WTC11 (cell line): ENCODE measurements at regions not wholly inside any gene's neighbourhood (a gene's known extent, or its start where the extent isn't known, plus 50 kb on each side); places are given as distances from the start of the nearest gene placed in this dataset.

ENCODE experiments used
- ATAC-seq: fragments of 200-7000 bp; cut with Tn5 transposase; 2 replicates; pipeline ENCODE4 v1.10.0; 2021; ENCODE audit warnings: mild to moderate bottlenecking, moderate library complexity
- CTCF ChIA-PET: fragments of 300-600 bp; sonication (Branson Sonifier 250); formaldehyde crosslinking; loops from one replicate; lab custom pipeline; 2021; ENCODE audit warnings: antibody characterized with exemption; lab: Charles Lee
- POLR2A ChIA-PET: fragments of 350-600 bp; sonication (Branson Sonifier 250); formaldehyde crosslinking; loops from one replicate; lab custom pipeline; 2021; ENCODE audit warnings: antibody characterized with exemption; lab: Charles Lee
- DNase-seq: peaks from one replicate; pipeline ENCODE4 v3.0.0; 2021; ENCODE audit warnings: low spot score
- H3K27ac Mint-ChIP-seq: 2 replicates; pipeline ENCODE4 v1.8.0; 2021; ENCODE audit warnings: mixed read lengths
- H3K27me3 Mint-ChIP-seq: 2 replicates; pipeline ENCODE4 v1.8.0; 2021; ENCODE audit warnings: low read depth, mild to moderate bottlenecking, moderate library complexity, mixed read lengths
- H3K36me3 Mint-ChIP-seq: 2 replicates; pipeline ENCODE4 v1.8.0; 2021; ENCODE audit warnings: mixed read lengths
- H3K4me1 Mint-ChIP-seq: 2 replicates; pipeline ENCODE4 v1.8.0; 2022; ENCODE audit warnings: mixed read lengths
- H3K4me3 Mint-ChIP-seq: 2 replicates; pipeline ENCODE4 v1.8.0; 2021; ENCODE audit warnings: mild to moderate bottlenecking, moderate library complexity, mixed read lengths
- H3K9me3 Mint-ChIP-seq: 2 replicates; pipeline ENCODE4 v1.8.0; 2021; ENCODE audit warnings: mixed read lengths
- ARID4B ChIP-seq: sonication (generic); formaldehyde crosslinking; IDR thresholded peaks from 2 replicates; pipeline ENCODE4 v1.8.0; 2023; ENCODE audit warnings: missing genetic modification reagents, mild to moderate bottlenecking, borderline replicate concordance
- CREM ChIP-seq: sonication (generic); formaldehyde crosslinking; IDR thresholded peaks from 2 replicates; pipeline ENCODE4 v1.8.1; 2022; ENCODE audit warnings: mild to moderate bottlenecking, missing genetic modification reagents, moderate library complexity
- EMX1 ChIP-seq: fragments of 250-450 bp; sonication (Bioruptor Pico); IDR thresholded peaks from 2 replicates; pipeline ENCODE4 v1.8.0; 2021; ENCODE audit warnings: mild to moderate bottlenecking
- ERG ChIP-seq: fragments of 250-450 bp; sonication (Bioruptor Pico); IDR thresholded peaks from 2 replicates; pipeline ENCODE4 v1.8.0; 2021; ENCODE audit warnings: mild to moderate bottlenecking
- GRHL2 ChIP-seq: fragments of 250-450 bp; sonication (Bioruptor Pico); IDR thresholded peaks from 2 replicates; pipeline ENCODE4 v1.8.0; 2022; ENCODE audit warnings: mild to moderate bottlenecking, moderate library complexity; ENCODE audit not compliant: insufficient replicate concordance, severe bottlenecking
- NR2C2 ChIP-seq: sonication (generic); formaldehyde crosslinking; IDR thresholded peaks from 2 replicates; pipeline ENCODE4 v1.8.0; 2022; ENCODE audit warnings: mild to moderate bottlenecking, missing genetic modification reagents
- TCF7 ChIP-seq: sonication (generic); formaldehyde crosslinking; IDR thresholded peaks from 2 replicates; pipeline ENCODE4 v1.8.0; 2022; ENCODE audit warnings: mild to moderate bottlenecking, low read depth, missing genetic modification reagents, moderate library complexity
- ZBTB43 ChIP-seq: sonication (generic); formaldehyde crosslinking; IDR thresholded peaks from 2 replicates; pipeline ENCODE4 v1.8.1; 2023; ENCODE audit warnings: mild to moderate bottlenecking, missing genetic modification reagents
- ZNF219 ChIP-seq: sonication (generic); formaldehyde crosslinking; IDR thresholded peaks from 2 replicates; pipeline ENCODE4 v1.8.0; 2023; ENCODE audit warnings: missing genetic modification reagents, mild to moderate bottlenecking, borderline replicate concordance
- ZNF281 ChIP-seq: sonication (generic); formaldehyde crosslinking; IDR thresholded peaks from 2 replicates; pipeline ENCODE4 v1.8.0; 2023; ENCODE audit warnings: mild to moderate bottlenecking, missing genetic modification reagents
- ZNF423 ChIP-seq: fragments of 250-450 bp; sonication (Bioruptor Pico); IDR thresholded peaks from 2 replicates; pipeline ENCODE4 v2.1.2; 2022; ENCODE audit warnings: mild to moderate bottlenecking, moderate library complexity
- TF ChIP-seq, protein P1 (sequence below): fragments of 250-450 bp; sonication (Bioruptor Pico); IDR thresholded peaks from 2 replicates; pipeline ENCODE4 v1.9.0; 2021; ENCODE audit warnings: moderate library complexity, mild to moderate bottlenecking, inconsistent platforms, borderline replicate concordance

- TF ChIP-seq ZBTB43 (CRISPR knock-in tag) = no peak
- TF ChIP-seq, all 79 proteins: peak for 1
Observed at GRCh38 chr14:45990252-45990651, 661.3 kb downstream of the RPL10L start (continued).

DNA sequence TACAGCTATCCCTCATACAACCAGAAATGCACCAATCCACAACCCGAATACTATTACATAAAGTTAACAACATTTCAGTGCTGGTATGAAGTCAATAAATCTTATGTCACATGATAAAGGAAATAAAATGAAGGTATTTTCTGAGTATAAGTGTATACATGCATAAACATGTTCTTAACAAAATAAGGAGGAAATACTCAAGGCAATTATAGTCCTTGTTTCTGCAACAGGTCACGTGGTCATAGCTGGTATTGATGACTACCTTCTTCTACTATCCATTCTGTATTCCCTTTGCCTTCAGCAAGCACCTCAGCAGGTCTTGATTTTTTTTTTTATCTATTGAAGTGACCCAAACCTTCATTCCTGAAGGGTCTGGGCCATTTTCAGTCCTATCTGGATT, 675.6 kb downstream of the RPL10L start:
- no peak overlapping the region for H3K4me3 Mint-ChIP-seq
- H3K9me3 Mint-ChIP-seq = peaks cover 23% of the 10 kb centered on the region

More for the DNA sequence above, 675.6 kb downstream of the RPL10L start:
- TF ChIP-seq, protein P1, sequence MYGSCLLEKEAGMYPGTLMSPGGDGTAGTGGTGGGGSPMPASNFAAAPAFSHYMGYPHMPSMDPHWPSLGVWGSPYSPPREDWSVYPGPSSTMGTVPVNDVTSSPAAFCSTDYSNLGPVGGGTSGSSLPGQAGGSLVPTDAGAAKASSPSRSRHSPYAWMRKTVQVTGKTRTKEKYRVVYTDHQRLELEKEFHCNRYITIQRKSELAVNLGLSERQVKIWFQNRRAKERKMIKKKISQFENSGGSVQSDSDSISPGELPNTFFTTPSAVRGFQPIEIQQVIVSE (CRISPR knock-in tag) = no peak
- TF ChIP-seq NR2C2 (no peak), ZNF281 (CRISPR knock-in tag) (no peak), ARID4B (CRISPR knock-in tag) (no peak), ZNF423 (CRISPR knock-in tag) (no peak), ZNF219 (CRISPR knock-in tag) (no peak), ERG (CRISPR knock-in tag) (no peak), GRHL2 (CRISPR knock-in tag) (no peak), EMX1 (CRISPR knock-in tag) (no peak), CREM (no peak), TCF7 (CRISPR knock-in tag) (no peak)
- no peak overlapping the region for H3K27ac Mint-ChIP-seq
- ChIA-PET CTCF (no interaction called here), POLR2A (no interaction called here)
- H3K27me3 Mint-ChIP-seq = no peaks in the 10 kb centered on the region
- DNase-seq = no peak
- no peak for ATAC-seq
- peaks cover 5% of the 10 kb centered on the region; the same call in 1 of the 2 replicates for H3K36me3 Mint-ChIP-seq
- no peaks in the 10 kb centered on the region for H3K4me1 Mint-ChIP-seq
